Heart left ventricle (tissue), 13 donors: ENCODE measurements at regions not wholly inside any gene's neighbourhood (a gene's known extent, or its start where the extent isn't known, plus 50 kb on each side); places are given as distances from the start of the nearest gene placed in this dataset.
"Not testable (repeated sequence)": the region's sequence is repeated elsewhere in the genome, so short reads cannot be mapped to it uniquely, and the experiment has no call there.

Source experiments
- POLR2A ChIP-seq, 2 donors: fragments of 450-650 bp; IDR thresholded peaks; one replicate each; pipeline ENCODE4 v1.6.1; 2017; ENCODE audit warnings: antibody characterized with exemption in 2 of 2, mild to moderate bottlenecking in 2 of 2, moderate library complexity in 2 of 2
- TF ChIP-seq, protein P1 (sequence below), 12 donors: fragments of 200-600 bp; sonication (generic) in 4 of 12; IDR thresholded peaks; one replicate each; pipeline versions ENCODE4 v1.5.0 to v1.8.0; 2018 to 2022; ENCODE audit warnings: antibody characterized with exemption in 12 of 12, mild to moderate bottlenecking in 5 of 12
- donor health status: ischemic (EF 13 %, LVEDD 7.1; RV severe dilation, severe dysfunction).
- donor health status: DM: no; HTN: yes; CAD: no.
- donor health status: DM: no; HTN: no; CAD: no.
- donor health status: ischemic (EF 25% LVEDD 6.9; RV normal size, moderate dysfunction).
- donor health status: ischemic (EF 25% LVEDD 5.7; RV mildly dilated, moderate dysfunction).
- donor health status: ischemic (EF 35%, LVEDD 5.7; RV mildly dilated, moderate dysfunction).
- donor health status: nonischemic (EF 11% LVEDD 7.7; RV severe dilation, severe dysfunction).
- donor health status: DM: yes; HTN: yes; CAD: no.
- donor health status: PGD.
- donor health status: ischemic (EF 29% LVEDD 5.4; RV normal size, mild dysfunction).
- donor health status: nonischemic (EF 23%, LVEDD 6.1; RV moderate dilation, normal function).

DNA sequence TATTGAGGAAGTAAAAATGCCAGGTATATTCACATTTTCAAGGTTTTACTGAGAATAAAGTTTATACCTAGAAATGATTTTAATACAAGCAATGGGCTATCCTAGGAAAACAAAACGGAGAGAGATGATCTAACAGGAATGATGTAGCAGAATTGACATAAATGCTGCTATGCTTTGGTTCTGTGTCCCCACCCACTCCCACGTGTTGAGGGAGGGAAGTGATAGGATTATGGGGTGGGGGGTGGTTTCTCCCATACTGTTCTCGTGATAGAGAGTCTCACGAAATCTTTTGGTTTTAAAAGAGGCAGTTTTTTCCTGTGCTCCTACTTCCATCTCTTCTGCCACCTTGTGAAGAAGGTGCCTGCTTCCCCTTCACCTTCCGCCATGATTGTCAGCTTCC, 236.2 kb upstream of the ZNF337 start:
- TF ChIP-seq, protein P1, sequence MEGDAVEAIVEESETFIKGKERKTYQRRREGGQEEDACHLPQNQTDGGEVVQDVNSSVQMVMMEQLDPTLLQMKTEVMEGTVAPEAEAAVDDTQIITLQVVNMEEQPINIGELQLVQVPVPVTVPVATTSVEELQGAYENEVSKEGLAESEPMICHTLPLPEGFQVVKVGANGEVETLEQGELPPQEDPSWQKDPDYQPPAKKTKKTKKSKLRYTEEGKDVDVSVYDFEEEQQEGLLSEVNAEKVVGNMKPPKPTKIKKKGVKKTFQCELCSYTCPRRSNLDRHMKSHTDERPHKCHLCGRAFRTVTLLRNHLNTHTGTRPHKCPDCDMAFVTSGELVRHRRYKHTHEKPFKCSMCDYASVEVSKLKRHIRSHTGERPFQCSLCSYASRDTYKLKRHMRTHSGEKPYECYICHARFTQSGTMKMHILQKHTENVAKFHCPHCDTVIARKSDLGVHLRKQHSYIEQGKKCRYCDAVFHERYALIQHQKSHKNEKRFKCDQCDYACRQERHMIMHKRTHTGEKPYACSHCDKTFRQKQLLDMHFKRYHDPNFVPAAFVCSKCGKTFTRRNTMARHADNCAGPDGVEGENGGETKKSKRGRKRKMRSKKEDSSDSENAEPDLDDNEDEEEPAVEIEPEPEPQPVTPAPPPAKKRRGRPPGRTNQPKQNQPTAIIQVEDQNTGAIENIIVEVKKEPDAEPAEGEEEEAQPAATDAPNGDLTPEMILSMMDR (IDR thresholded peaks at IDR 0.05) = not testable (repeated sequence)
- TF ChIP-seq POLR2A (IDR thresholded peaks at IDR 0.05) = not testable (repeated sequence)
